ENCODE measurements at regions not wholly inside any gene's neighbourhood (a gene's known extent, or its start where the extent isn't known, plus 50 kb on each side); places are given as distances from the start of the nearest gene placed in this dataset.

GRCh38 chr10:128996092-128996491, 470.9 kb upstream of the MGMT start:
- no peak for TF ChIP-seq CTCF (IDR thresholded peaks at IDR 0.05)
- no peak for TF ChIP-seq POLR2AphosphoS5 (IDR thresholded peaks at IDR 0.05; ENCODE audit: insufficient read depth in 1 of 2, low read depth in 1 of 2)
